IMR-90 (cell line): ENCODE measurements at regions not wholly inside any gene's neighbourhood (a gene's known extent, or its start where the extent isn't known, plus 50 kb on each side); places are given as distances from the start of the nearest gene placed in this dataset.
A peak's percentile ranks its signal among the peaks of the same experiment; 100 is the strongest.

Experiments
- ATAC-seq: fragments of 200-7000 bp; cut with Tn5 transposase; 2 replicates; pipeline ENCODE4 v1.9.1; 2020; ENCODE audit warnings: low read depth, mild to moderate bottlenecking, moderate library complexity
- BruUV-seq: library from RNA; stranded (reverse); fragments of 400-500 nt; replicated peaks from 2 replicates; lab custom pipeline; 2021; lab: Mats Ljungman, UMichigan
- CTCF ChIA-PET: fragments of 300-600 bp; formaldehyde crosslinking; extraction: SDS; loops from one replicate; lab custom pipeline; 2021; ENCODE audit warnings: antibody characterized with exemption; lab: Yijun Ruan, JAX
- POLR2A ChIA-PET: fragments of 300-600 bp; sonication (Branson Sonifier 250); formaldehyde crosslinking; loops from one replicate; lab custom pipeline; 2022; ENCODE audit warnings: antibody characterized with exemption; ENCODE audit not compliant: unreplicated experiment; lab: Charles Lee
- DNase-seq: peaks from one replicate; pipeline ENCODE4 v3.0.0; 2013
- H2AFZ ChIP-seq: replicated peaks from 2 replicates; pipeline ENCODE3; 2013; ENCODE audit warnings: low read length, mild to moderate bottlenecking; ENCODE audit not compliant: poor library complexity
- H2AK5ac ChIP-seq: 2 replicates; pipeline ENCODE4 v1.6.1; 2013; ENCODE audit warnings: low read depth, low read length, inconsistent platforms
- H2AK9ac ChIP-seq: replicated peaks from 2 replicates; pipeline ENCODE3; 2013; ENCODE audit warnings: mild to moderate bottlenecking, low read depth, low read length, moderate library complexity; ENCODE audit not compliant: poor library complexity
- H2BK120ac ChIP-seq: 2 replicates; pipeline ENCODE4 v1.6.1; 2013; ENCODE audit warnings: low read depth, low read length, inconsistent platforms
- H2BK15ac ChIP-seq: 3 replicates; pipeline ENCODE4 v1.6.1; 2013; ENCODE audit warnings: low read depth, low read length, inconsistent platforms
- H2BK20ac ChIP-seq: 2 replicates; pipeline ENCODE4 v1.6.1; 2013; ENCODE audit warnings: low read depth, mild to moderate bottlenecking, inconsistent platforms, low read length, moderate library complexity
- H2BK5ac ChIP-seq: 2 replicates; pipeline ENCODE4 v1.6.1; 2013; ENCODE audit warnings: mild to moderate bottlenecking, low read depth, low read length, inconsistent platforms; ENCODE audit not compliant: poor library complexity, severe bottlenecking
- H3K14ac ChIP-seq: replicated peaks from 2 replicates; pipeline ENCODE4 v1.6.1; 2013; ENCODE audit warnings: low read depth, low read length, inconsistent platforms
- H3K18ac ChIP-seq: 2 replicates; pipeline ENCODE4 v1.6.1; 2013; ENCODE audit warnings: low read depth, low read length, control low read depth
- H3K23ac ChIP-seq: 2 replicates; pipeline ENCODE4 v1.6.1; 2013; ENCODE audit warnings: low read depth, low read length, inconsistent platforms
- H3K27ac ChIP-seq: 2 replicates; pipeline ENCODE4 v1.5.1; 2013; ENCODE audit warnings: mild to moderate bottlenecking, control low read depth, low read length; ENCODE audit not compliant: insufficient read depth
- H3K27me3 ChIP-seq: 2 replicates; pipeline ENCODE4 v1.6.1; 2013; ENCODE audit warnings: low read length; ENCODE audit not compliant: control insufficient read depth, insufficient read depth
- H3K36me3 ChIP-seq: 2 replicates; pipeline ENCODE4 v1.6.1; 2013; ENCODE audit warnings: low read length, mixed read lengths; ENCODE audit not compliant: control insufficient read depth, insufficient read depth
- H3K4ac ChIP-seq: 2 replicates; pipeline ENCODE4 v1.6.1; 2013; ENCODE audit warnings: low read depth, low read length, inconsistent platforms
- H3K4me1 ChIP-seq: 2 replicates; pipeline ENCODE4 v1.6.1; 2013; ENCODE audit warnings: low read length, mixed read lengths; ENCODE audit not compliant: control insufficient read depth, insufficient read depth
- H3K4me2 ChIP-seq: 2 replicates; pipeline ENCODE4 v1.6.1; 2013; ENCODE audit warnings: low read depth, mild to moderate bottlenecking, control low read depth, low read length, moderate library complexity
- H3K4me3 ChIP-seq: 2 replicates; pipeline ENCODE4 v1.5.1; 2013; ENCODE audit warnings: low read depth, mild to moderate bottlenecking, control low read depth, low read length, moderate library complexity; ENCODE audit not compliant: insufficient read depth
- H3K56ac ChIP-seq: 2 replicates; pipeline ENCODE4 v1.6.1; 2013; ENCODE audit warnings: low read length, inconsistent platforms; ENCODE audit not compliant: insufficient read depth; ENCODE audit errors: extremely low read depth
- H3K79me1 ChIP-seq, 2 experiments: 2 replicates each; pipeline ENCODE4 v1.6.1; 2013; ENCODE audit warnings: low read length in 2 of 2, inconsistent platforms in 1 of 2, low read depth in 1 of 2
- H3K9ac ChIP-seq: 2 replicates; pipeline ENCODE4 v1.6.1; 2013; ENCODE audit warnings: low read depth, low read length, control low read depth
- H3K9me1 ChIP-seq: 2 replicates; pipeline ENCODE4 v1.6.1; 2013; ENCODE audit warnings: low read length, inconsistent platforms; ENCODE audit not compliant: insufficient read depth
- H3K9me3 ChIP-seq: 2 replicates; pipeline ENCODE4 v1.6.1; 2013; ENCODE audit warnings: low read length; ENCODE audit not compliant: control insufficient read depth, insufficient read depth
- H4K20me1 ChIP-seq: 2 replicates; pipeline ENCODE4 v1.6.1; 2013; ENCODE audit warnings: low read length, inconsistent platforms; ENCODE audit not compliant: insufficient read depth
- H4K5ac ChIP-seq: 2 replicates; pipeline ENCODE4 v1.6.1; 2013; ENCODE audit warnings: mild to moderate bottlenecking, low read depth, low read length, control low read depth
- H4K8ac ChIP-seq, 2 experiments: 2 replicates each; pipeline ENCODE4 v1.6.1; 2013; ENCODE audit warnings: low read depth in 2 of 2, low read length in 2 of 2, control low read depth in 1 of 2, inconsistent platforms in 1 of 2
- H4K91ac ChIP-seq: 2 replicates; pipeline ENCODE4 v1.6.1; 2013; ENCODE audit warnings: low read depth, low read length, inconsistent platforms; ENCODE audit not compliant: insufficient read depth
- BHLHE40 ChIP-seq: fragments of 150-350 bp; IDR thresholded peaks from 2 replicates; pipeline ENCODE4 v1.6.1; 2016; ENCODE audit warnings: mild to moderate bottlenecking, low read depth, low read length
- CEBPB ChIP-seq: IDR thresholded peaks from 2 replicates; pipeline ENCODE4 v1.6.1; 2012; ENCODE audit warnings: low read depth, low read length, improper control_type of control experiment
- CHD1 ChIP-seq: IDR thresholded peaks from 2 replicates; pipeline ENCODE4 v1.6.1; 2012; ENCODE audit warnings: low read depth, low read length, improper control_type of control experiment
- FOS ChIP-seq: fragments of 150-350 bp; IDR thresholded peaks from 2 replicates; pipeline ENCODE4 v1.6.1; 2016; ENCODE audit warnings: low read depth, low read length
- MAFK ChIP-seq: IDR thresholded peaks from 2 replicates; pipeline ENCODE4 v1.6.1; 2012; ENCODE audit warnings: low read depth, low read length, improper control_type of control experiment
- MAZ ChIP-seq: IDR thresholded peaks from 2 replicates; pipeline ENCODE4 v1.6.1; 2012; ENCODE audit warnings: low read depth, mild to moderate bottlenecking, low read length, improper control_type of control experiment, moderate library complexity, borderline replicate concordance
- MXI1 ChIP-seq: IDR thresholded peaks from 2 replicates; pipeline ENCODE4 v1.6.1; 2012; ENCODE audit warnings: low read depth, mild to moderate bottlenecking, low read length, moderate library complexity, borderline replicate concordance
- NFE2L2 ChIP-seq: fragments of 150-350 bp; IDR thresholded peaks from 2 replicates; pipeline ENCODE4 v1.6.1; 2016; ENCODE audit warnings: low read depth, mild to moderate bottlenecking, low read length
- POLR2A ChIP-seq: IDR thresholded peaks from 2 replicates; pipeline ENCODE4 v1.6.1; 2012; ENCODE audit warnings: mild to moderate bottlenecking, low read depth, low read length
- RAD21 ChIP-seq: IDR thresholded peaks from 2 replicates; pipeline ENCODE4 v1.6.1; 2012; ENCODE audit warnings: low read length, improper control_type of control experiment
- RCOR1 ChIP-seq: IDR thresholded peaks from 2 replicates; pipeline ENCODE4 v1.6.1; 2012; ENCODE audit warnings: mild to moderate bottlenecking, low read length, improper control_type of control experiment; ENCODE audit not compliant: insufficient replicate concordance
- RFX5 ChIP-seq: IDR thresholded peaks from 2 replicates; pipeline ENCODE4 v1.8.0; 2012; ENCODE audit warnings: low read depth, mild to moderate bottlenecking, low read length, moderate library complexity
- SMC3 ChIP-seq: fragments of 150-350 bp; IDR thresholded peaks from 2 replicates; pipeline ENCODE4 v1.6.1; 2016; ENCODE audit warnings: low read depth, mild to moderate bottlenecking, antibody characterized with exemption, low read length, moderate library complexity
- USF2 ChIP-seq: fragments of 150-350 bp; IDR thresholded peaks from 2 replicates; pipeline ENCODE4 v1.6.1; 2017; ENCODE audit warnings: mild to moderate bottlenecking, antibody characterized with exemption, low read length, low read depth
- WGBS, 2 experiments: methylation state at CpG; one replicate each; pipeline versions ENCODE4 v1.1.5 to v1.1.7; 2013; ENCODE audit warnings: missing lambda C conversion rate in 2 of 2; ENCODE audit not compliant: insufficient read length in 1 of 2; ENCODE audit errors: extremely low coverage in 2 of 2; 5-methylcytosine and 5-hydroxymethylcytosine counted together
- dilution Hi-C: fragments of 300-500 bp; cut with HindIII; formaldehyde crosslinking; loops from one replicate; pipeline ENCODE4 v1.14.3; 2018; ENCODE audit warnings: low sequenced_read_pairs; ENCODE audit not compliant: unreplicated experiment
- in situ Hi-C: fragments of 300-500 bp; cut with MboI; formaldehyde crosslinking; loops from 3 replicates; pipeline ENCODE4 v1.14.3; 2019; ENCODE audit warnings: low sequenced_read_pairs, inconsistent platforms, mixed read lengths
- intact Hi-C: fragments of 100-400 bp; cut with micrococcal nuclease; formaldehyde crosslinking; loops from 2 replicates; pipeline ENCODE4 v1.10.0; 2022
- TF ChIP-seq, protein P1 (sequence below): fragments of 150-350 bp; IDR thresholded peaks from 2 replicates; pipeline ENCODE4 v1.6.1; 2016; ENCODE audit warnings: low read depth, mild to moderate bottlenecking, low read length, moderate library complexity, borderline replicate concordance
- TF ChIP-seq, protein P2 (sequence below): conservative IDR thresholded peaks from 2 replicates; pipeline ENCODE4 v1.5.1; 2012; ENCODE audit warnings: mild to moderate bottlenecking, low read depth, low read length, improper control_type of control experiment

DNA sequence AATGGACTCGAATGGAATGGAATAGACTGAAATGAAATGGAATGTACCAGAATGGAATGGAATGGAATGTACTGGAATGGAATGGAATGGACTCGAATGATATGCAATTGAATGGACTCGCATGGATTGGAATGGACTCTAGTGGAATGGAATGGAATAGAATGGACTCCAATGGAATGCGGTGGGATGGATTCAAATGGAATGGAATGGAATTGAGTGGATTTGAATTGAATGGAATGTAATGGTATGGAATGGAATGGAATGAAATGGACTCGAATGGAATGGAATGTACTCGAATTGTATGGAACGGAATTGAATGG lies 99.6 kb upstream of the FBXO28 start:
- dilution Hi-C loops: no loop called here
- no peak overlapping the region for H4K5ac ChIP-seq
- H4K20me1 ChIP-seq: no peaks in the 10 kb centered on the region
- in situ Hi-C loops: no loop called here
- POLR2A ChIA-PET: no interaction called here
- BruUV-seq: no TSS peak
- ATAC-seq (no peak), DNase-seq (no peak)
- H2AFZ ChIP-seq: no peak overlapping the region
- H3K14ac ChIP-seq: no peak overlapping the region
- no peak overlapping the region for H3K18ac ChIP-seq
- H3K4ac ChIP-seq: no peak overlapping the region
- no peak overlapping the region for H3K27ac ChIP-seq
- H3K4me2 ChIP-seq: no peak overlapping the region
- H3K9me3 ChIP-seq: peaks cover 16% of the 10 kb centered on the region
- H3K56ac ChIP-seq: no peak overlapping the region
- H2BK20ac ChIP-seq: no peak overlapping the region
- no peak overlapping the region for H4K91ac ChIP-seq
- no peaks in the 10 kb centered on the region for H3K9me1 ChIP-seq
- no peak overlapping the region for H4K8ac ChIP-seq
- H3K9ac ChIP-seq: no peak overlapping the region
- H2BK120ac ChIP-seq: no peak overlapping the region
- intact Hi-C loops: no loop called here
- no peak overlapping the region for H2AK5ac ChIP-seq
- CTCF ChIA-PET: no interaction called here
- H2BK15ac ChIP-seq: no peak overlapping the region
- peaks cover 0 to 3% of the 10 kb centered on the region in 2 experiments; a peak in 1 of 4 replicates for H3K79me1 ChIP-seq
- TF ChIP-seq POLR2A (no peak), USF2 (no peak), RAD21 (no peak), MXI1 (no peak), CHD1 (no peak), MAZ (no peak), NFE2L2 (no peak), MAFK (no peak), RFX5 (no peak), FOS (no peak), SMC3 (no peak), BHLHE40 (no peak), RCOR1 (no peak), CEBPB (no peak)
- TF ChIP-seq, protein P1, sequence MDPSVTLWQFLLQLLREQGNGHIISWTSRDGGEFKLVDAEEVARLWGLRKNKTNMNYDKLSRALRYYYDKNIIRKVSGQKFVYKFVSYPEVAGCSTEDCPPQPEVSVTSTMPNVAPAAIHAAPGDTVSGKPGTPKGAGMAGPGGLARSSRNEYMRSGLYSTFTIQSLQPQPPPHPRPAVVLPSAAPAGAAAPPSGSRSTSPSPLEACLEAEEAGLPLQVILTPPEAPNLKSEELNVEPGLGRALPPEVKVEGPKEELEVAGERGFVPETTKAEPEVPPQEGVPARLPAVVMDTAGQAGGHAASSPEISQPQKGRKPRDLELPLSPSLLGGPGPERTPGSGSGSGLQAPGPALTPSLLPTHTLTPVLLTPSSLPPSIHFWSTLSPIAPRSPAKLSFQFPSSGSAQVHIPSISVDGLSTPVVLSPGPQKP: no peak
- TF ChIP-seq, protein P2, sequence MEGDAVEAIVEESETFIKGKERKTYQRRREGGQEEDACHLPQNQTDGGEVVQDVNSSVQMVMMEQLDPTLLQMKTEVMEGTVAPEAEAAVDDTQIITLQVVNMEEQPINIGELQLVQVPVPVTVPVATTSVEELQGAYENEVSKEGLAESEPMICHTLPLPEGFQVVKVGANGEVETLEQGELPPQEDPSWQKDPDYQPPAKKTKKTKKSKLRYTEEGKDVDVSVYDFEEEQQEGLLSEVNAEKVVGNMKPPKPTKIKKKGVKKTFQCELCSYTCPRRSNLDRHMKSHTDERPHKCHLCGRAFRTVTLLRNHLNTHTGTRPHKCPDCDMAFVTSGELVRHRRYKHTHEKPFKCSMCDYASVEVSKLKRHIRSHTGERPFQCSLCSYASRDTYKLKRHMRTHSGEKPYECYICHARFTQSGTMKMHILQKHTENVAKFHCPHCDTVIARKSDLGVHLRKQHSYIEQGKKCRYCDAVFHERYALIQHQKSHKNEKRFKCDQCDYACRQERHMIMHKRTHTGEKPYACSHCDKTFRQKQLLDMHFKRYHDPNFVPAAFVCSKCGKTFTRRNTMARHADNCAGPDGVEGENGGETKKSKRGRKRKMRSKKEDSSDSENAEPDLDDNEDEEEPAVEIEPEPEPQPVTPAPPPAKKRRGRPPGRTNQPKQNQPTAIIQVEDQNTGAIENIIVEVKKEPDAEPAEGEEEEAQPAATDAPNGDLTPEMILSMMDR: no peak
- no peaks in the 10 kb centered on the region for H3K27me3 ChIP-seq
- no peaks in the 10 kb centered on the region for H3K4me1 ChIP-seq
- no peak overlapping the region for H3K23ac ChIP-seq
- no peak overlapping the region for H2AK9ac ChIP-seq
- H2BK5ac ChIP-seq: peak overlapping the region; percentile 48
- no peak overlapping the region for H3K4me3 ChIP-seq
- H3K36me3 ChIP-seq: no peaks in the 10 kb centered on the region
- 79 to 84% methylated on average over 2 to 6 of the region's 7 CpGs for WGBS, 2 experiments
